8988T (cell line): ENCODE measurements at regions not wholly inside any gene's neighbourhood (a gene's known extent, or its start where the extent isn't known, plus 50 kb on each side); places are given as distances from the start of the nearest gene placed in this dataset.

Experiments used
- DNase-seq: peaks from one replicate; pipeline ENCODE4 v3.0.0; 2011

DNA sequence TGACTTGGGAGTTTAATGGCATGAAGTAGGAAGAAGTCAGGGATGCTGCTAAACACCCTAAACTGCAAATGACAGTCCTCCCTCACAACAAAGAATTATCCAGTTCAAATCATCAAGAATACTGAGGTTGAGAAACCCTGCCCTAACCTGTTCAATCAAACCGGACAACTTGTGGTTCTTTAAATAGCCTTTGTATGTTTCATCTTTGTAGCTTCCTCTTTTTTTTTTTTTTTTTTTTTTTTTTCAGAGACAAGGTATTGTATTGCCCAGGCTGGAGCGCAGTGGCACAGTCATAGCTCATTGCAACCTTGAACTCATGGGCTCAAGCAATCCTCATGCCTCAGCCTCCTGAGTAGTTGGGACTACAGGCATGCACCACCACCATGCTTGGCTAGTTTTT is 52.5 kb upstream of the TTC29 start:
- DNase-seq: no peak

DNA sequence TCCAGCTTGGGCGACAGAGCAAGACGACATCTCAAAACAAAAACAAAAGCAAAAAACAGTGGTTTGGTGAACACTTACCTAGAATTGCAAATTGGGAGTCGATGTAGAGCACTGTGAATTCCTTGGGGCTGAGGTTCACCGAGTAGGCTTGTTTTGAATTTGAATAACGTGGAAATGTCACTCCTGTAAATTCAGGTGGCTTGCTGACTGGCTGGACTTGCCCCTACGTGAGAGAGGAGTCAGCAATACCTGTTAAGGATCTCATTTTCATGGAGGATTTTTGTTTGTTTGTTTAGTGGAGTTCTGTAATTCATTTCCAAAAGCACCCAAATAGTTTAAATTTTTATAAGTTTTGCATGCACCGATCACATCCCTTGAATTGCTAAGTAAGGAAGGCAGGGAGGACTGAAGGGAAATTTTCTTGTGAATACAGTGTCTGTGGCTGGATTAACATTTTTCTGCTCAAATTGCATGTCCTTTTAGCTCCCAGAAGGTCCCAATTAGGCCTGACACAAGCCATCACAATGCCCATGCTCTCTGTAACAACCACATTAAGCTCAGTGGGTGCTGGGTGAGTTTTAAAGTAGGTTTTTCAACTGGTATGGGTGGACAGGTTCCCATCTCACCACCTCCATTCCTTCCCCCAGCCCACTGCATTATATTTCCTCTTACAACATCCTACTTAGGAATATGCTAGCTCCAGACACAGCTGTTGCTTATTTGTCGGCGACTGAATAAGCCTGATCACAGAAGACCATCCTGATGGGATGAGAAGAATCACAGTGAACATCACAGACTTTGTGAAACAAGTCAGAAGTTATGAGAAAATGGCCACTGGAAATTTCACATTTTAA is 58.5 kb upstream of the TTC29 start:
- DNase-seq: no peak

DNA sequence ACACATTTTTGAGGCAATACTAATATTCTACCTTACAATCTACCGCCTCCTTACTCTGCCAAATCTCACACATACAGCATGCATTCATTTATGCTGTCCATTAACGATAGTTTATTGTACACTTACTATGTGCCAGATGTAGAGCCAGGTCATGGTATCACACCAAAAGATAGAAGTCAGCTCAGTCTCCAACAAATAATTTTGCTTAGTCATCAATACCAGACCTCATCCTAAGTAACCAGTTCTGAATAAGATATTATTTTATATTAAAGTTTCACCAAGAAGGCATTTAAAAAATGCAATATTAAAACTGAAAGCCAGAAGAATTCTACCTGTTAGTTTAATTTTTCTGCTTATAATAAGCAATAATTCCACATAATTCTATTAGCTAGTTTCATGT is 60.6 kb upstream of the TTC29 start:
- no peak for DNase-seq

DNA sequence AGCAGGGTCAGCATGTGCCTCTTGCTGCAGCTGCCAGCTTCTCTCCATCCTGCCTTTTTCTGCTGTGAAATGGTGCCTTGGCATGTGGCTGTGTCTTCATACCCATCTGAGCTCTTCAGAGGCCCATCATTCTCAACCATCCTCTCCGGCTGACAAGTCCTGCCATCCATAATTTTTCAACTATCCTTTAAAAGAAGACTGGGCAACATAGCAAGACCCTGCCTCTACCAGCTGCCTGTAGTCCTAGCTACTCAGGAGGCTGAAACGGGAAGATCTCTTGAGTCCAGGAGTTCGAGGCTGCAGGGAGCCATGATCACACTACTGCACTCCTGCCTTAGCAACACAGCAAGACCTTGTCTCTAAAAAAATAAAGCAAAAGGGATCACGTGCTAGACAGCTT is 64.2 kb upstream of the TTC29 start:
- DNase-seq: no peak

DNA sequence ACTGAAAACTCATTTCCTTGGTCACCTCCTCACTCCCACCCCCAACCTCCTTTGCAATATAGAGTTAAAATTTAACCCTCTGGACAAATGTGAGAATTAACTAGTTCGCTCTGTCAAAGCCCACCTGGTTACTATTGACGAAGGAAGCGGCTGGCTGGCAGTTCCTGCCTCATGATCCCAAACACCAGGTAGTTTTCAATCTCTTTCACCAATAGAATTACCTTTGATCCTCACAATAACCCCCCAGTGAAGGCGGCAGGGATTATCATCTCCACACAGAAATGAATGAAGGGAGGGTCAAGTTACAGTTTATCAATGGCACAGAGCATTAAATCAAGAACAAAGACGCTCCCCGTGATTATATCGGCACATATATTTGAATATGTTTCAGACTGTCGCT is 65.7 kb upstream of the TTC29 start:
- DNase-seq: no peak

DNA sequence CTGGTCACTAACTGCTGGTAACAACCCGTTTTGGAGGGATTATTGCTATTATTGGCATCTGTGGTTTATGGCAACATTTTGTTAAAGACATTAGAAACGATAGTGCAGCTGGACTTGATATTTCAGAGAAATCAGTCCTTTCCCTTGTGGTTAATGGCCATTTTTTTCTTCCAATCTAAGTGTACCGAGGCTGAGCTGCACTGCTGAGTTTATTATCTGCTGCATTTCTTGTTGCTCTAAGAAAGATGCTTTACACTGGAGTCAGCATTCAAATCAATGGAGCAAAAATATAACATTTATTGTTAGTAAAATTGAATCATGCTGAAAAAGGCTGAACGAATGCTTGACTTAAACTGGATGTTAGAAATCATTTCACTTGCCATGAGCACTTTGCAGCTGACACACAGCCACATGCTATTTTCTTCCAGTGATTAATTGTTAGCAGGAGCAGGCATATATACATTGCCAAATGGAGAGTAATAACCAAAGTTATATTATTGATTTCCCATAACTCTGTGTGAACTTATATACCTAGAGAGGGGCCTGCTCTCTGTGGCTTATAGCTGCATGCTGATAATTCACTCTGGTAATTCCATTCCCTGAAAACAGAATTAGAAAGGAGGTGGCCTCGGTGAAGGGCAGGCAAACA is 66.5 kb upstream of the TTC29 start:
- DNase-seq: no peak

DNA sequence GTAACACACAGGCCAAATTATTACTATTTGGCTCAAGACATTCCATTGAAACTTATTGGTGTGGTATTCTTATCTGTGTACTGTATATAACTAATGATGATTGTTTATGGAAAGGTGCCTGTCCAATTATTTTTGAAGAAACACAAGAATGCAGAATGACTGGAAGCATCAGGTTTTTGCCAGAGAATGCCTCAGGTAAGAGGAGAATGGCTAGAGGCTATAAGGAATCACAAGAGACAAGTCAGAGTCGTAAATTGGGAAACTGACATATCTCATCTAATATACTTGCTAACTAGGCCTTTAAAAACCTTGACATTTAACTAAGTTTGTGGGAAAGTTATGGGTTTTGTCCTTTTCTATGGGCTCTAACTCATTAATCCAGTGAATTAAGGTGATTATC is 69.3 kb upstream of the TTC29 start:
- DNase-seq: no peak

DNA sequence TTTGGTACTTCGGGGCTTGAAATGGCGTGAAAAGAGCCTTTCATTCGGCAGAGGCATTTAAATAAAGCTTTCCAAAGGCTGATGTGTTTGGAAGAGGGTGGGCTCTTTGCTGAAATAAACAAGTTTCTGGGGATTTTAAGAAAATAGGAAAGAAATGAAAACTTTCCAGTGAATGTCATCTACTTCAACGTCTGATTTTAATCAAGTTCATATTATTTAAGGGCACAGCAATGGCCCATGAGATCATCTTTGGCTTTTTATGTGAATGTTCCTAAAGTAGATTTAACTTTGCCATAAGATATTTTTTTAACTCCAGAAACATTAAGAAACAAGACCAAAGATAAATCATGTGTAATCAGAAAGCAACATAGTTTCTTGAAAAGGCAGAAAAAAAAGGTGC is 69.8 kb upstream of the TTC29 start:
- no peak for DNase-seq

DNA sequence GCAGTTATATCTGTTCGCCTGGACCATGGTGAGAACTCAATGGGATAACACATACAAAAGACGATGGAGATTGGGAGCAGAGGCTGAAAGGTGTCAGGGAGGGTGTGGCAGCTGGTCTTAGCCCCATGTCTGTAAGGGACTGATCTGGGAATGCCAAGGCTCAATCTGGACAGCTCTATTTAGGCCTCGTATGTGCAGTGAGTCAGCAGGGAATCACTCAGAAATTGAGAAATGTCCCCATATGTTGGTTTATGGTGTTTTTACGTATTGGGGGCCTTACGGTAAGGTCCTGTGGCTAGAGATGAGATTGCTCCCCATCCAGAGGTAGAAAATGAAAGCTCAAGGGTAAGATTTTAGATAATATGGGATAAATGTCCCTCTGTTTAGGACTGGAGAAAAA is 71.4 kb upstream of the TTC29 start:
- DNase-seq: no peak

DNA sequence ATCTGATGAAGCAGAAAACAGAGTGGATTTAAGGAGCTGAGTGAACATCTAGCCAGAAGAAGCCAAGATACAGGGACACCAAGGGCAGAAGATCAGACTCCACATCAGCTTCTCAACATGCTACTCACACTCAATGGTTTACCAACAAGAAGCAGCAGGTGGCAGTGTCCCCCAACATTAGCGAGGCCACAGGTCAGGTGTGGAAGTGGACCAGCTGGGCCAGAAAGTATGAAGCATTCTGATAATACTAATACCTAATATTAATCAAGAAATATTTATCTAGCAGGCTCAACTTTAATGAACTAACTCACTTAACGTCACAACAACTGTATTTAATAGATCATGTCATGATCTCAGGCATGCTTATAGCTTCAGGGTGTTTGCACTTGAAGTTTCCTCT is 73.4 kb upstream of the TTC29 start:
- DNase-seq: no peak

DNA sequence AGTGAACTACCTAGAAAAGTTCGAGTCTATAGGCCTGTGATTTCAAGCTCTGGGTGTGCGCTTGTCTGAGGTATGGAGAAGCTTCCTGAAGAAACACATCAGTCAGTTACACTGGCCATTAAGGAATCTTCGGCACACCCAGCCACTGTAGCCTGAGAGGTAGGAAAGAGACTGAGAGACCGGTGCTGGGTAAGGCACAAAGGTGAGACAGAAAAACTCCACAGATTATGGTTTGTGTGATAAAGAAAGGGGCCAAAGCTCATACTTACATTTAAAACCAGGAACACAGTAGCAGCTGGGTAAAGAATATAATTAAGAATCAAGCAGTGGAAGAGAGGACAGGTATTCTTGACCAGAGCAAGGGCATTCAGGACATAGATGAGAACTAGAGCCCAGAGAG is 74.8 kb upstream of the TTC29 start:
- DNase-seq: no peak

DNA sequence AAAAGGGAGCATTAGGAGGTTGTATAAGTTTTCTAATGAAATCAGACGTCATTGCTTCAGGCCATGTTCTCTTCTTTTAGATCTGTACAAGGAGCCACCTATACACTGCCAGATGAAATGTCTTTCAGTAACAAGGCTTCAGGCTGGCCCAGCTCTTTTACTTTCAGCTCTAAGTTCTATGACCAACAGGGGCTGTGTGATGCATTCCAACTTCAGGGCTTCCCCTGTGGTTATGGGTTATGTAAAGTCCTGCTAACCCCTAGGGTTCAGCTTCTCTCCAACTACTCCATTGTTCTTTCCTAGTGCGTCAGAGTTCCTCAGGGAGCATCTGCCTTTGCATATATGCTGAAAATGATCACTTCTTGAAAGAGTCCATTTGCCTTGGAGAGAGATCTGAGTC is 79.4 kb upstream of the TTC29 start:
- DNase-seq: no peak

DNA sequence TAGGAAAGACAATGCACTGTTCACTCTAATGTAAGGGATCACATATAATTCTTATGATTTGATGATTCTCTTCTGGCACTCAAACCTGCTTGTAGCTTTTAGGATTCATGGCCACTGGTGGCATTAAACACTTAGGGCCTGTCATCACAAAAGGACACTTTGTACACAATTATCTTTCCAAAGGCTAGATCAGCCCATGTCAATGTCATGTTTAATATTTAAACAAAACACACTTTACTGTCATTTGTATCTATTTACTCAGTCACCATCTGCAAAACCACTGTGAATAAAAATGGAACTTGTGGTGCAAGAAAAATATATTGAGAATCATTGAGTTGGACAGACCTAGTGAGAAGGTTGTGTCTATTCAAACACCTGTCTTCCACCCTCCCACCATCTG is 83.6 kb upstream of the TTC29 start:
- no peak for DNase-seq

DNA sequence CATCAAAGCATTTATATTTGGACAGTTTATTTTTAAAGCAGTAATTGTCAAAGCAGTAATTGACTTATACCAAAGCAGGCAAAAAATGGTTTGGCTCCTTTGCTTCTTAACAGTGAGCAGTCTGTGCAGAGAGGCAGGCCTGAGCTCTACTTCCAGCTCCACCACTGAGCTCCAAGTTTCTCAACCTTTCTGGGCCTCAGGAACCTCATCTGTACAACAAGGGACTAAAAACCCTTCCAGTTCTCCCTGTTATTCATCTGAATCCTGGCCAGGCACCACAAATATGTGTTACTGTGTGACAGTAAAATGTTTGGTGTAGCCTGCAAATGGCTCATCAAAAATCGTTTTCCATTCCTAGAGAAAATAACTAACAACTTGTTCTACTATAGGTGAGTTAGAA is 88.7 kb upstream of the TTC29 start:
- DNase-seq: no peak

DNA sequence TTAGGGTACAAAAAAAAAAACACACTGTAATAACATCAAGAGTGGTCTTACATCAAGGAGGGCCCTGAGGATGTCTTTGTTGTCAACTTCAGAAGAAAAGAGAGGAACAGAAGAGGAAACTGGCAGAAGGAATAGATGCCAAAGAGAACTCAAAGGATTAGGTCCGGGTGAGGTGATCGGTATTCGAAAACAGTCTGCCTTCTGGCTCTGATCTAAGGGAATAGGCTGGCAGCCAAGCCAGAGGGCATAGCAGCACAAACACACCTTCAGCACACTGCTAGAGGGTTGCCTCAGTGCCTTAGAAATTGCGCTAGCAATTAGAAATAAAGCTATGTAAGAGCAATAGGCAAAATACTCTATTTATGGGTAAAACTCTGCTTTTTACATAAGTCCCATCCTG is 91.4 kb upstream of the TTC29 start:
- no peak for DNase-seq

DNA sequence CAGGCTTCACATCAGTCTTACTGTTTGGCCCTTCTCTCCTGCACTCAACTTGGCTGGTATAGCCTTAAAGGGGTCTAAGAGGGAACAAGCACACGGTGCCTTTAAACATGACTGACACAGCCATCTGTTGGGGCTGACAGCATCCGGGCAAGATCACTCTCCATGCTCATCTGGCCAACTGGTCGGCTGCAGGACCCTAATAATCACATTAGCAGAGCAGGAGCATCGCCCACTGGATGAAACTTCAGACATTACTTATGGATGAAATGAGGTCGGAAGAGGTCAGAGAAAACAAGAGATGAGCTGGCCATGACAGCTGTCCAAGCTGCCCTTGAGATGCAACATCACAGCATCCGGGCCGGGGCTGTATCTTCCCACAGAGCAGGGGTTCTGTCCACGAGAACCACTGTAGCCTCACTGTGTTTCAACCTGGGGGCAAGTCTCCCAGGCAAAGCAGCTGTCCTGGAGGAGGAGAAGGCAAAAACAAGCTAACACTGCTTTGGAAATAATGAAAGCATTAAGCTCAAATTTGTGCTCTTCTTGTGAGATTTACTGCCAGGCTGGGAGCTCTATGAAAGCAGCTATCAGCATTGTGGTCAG is 94.4 kb upstream of the TTC29 start:
- DNase-seq: no peak

DNA sequence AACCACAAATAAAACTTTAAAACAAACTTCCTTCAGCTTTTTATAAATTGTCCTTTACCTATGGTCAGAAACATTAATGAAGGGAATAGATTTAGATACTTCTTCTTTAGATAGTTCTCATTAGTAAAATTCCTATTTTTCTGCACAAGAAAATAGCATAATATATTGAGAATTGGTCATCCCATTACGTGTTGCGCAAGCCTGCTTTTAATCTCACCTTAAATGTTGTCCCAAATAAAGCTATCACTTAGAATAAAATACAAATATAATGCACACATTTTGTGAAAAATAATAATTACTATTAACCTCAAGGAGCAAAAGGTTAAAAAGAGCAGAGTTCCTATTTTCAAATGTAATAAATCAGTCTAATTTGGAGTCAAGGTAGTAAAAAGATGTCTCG is 95.2 kb upstream of the TTC29 start:
- no peak for DNase-seq

DNA sequence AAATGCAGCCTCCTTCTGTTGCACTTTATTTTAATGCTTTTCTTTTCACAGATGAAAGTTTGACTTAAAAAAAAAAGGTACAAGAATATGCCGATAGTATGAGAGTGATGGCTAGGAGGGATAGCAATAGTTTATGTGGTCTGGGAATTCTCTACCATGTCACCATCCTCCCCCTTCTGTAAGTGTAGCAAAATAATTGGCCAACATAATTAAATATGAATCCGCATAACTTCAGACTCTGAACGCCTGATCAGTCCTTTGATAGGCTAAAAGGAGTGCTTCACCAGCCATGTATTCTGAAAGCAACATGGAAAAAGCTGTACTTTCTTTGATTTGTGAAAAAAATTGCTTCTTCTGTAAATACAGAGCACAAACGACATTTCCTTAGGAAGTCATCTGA is 95.7 kb upstream of the TTC29 start:
- no peak for DNase-seq

DNA sequence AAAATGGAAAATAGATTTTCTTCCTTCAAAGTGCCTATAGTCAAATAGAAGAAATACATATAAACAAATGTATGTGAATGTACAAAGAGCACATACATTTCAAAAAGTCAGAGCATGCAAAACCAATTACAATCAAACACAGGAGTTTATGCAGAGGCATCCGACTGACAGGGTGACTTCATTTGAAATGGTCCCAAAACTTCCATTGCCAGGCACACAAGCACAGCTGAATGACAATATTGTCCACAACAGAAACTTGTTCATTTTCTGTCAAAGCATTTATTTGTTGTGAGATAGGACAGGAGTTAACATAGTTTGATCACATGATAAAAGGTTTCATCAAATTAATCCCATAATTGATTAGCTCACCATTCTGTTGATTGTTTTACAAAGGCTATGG is 96.4 kb upstream of the TTC29 start:
- DNase-seq: no peak

DNA sequence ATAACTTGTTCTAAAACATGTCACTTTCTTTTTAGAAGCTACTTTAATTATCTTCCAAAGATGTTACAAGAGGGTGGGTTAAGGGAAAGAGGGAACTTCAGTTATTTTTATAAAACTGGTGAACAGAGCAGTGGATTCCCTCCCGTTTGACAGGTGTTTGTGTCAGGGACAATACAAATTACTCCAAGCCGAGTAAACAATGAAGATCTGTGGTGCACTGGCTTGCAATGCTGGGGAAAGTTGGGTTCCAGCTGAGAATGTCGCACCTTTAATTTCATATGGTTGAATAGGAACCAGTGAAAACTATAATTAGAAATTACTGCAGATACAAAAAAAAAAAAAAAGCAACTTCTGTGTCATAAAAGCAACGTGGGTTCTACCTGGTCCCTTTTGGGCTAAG is 98.6 kb upstream of the TTC29 start:
- DNase-seq: no peak

DNA sequence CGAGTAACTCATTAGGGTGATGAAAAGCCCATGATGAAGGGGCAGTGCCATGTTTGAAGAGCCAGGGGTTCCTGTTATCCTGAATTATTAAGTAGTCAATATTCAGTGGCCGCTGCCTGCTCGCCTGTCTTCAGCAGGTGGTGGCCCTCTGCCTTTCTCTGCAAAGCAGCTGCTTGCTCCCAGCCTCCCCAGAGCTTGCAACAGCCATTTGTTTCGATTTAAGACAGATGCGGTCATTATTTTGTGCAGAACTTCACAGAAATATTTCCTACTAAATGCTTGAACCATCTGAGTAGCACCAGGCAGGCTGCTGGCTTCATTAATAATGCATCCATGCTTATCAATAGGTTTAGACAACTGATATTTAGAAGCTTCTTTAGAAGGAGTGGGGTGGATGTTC is 104.3 kb upstream of the TTC29 start:
- DNase-seq: no peak

DNA sequence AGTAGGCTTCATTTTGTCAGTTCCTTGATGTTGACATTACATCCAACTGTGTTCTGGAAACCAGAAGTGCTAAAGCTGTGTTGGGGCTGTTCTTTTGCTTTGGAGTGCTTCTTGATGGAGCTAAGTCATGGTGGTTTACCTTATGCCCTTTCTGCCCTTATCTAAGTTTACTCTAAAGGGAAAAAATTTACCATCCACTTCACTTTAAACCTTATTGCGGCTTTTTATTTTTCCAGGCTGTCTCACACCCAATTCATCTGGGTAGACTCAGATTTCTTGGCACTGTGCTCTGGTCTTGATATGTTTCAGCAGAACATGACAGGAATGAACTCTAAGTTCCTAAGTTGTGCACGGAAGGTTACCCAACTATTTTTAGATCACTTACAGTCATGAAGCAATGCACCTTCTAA is 104.7 kb upstream of the TTC29 start:
- no peak for DNase-seq

DNA sequence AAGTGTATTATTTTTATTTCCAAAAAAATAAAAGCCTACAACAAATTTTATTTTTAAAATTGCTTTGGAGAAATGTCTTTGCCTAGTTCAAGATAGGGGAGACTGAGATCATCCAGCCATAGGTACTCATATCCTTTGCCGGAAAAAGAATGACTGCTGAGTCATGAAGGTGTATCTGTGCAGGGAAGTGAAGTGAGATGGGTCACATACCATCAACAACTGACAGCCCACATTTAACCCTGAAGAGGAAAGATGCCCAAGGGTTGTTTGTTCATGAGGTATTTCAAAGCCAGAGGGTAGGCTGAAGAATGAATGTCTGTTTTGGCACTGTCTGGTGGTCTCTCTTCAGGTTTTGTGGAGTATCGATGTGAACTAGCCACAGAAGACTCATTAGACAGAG is 106.7 kb upstream of the TTC29 start:
- no peak for DNase-seq

DNA sequence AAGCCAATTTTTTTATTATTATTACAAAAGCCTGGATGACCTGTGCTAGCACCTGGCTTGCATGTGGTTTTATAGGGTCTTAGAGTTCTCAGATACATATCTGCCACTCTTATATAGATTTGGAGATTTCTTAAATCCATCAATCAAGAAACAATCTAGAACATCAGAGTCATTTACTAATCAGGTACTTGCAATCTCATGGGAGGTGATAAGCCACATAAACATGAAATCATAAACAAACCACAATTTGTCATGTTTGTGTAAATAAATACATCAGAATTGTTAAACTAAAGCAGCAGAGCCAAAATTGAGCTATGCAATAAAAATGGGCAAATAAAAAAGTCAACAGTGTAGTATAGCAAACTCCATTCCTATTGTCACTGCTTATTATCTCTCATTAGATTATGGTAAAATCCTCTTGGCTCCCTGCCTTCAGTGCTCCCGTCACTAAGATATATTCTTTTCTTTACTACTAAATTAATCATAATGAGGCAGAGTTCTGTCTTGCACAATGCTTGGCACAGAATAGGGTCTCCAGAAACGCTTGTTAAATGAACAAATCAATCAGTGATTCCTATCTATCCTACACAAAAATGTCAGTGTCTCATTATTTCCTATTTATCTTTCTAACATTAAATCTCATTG is 108.7 kb upstream of the TTC29 start:
- DNase-seq: no peak
